Omental fat pad (tissue), 3 donors: ENCODE measurements at regions not wholly inside any gene's neighbourhood (a gene's known extent, or its start where the extent isn't known, plus 50 kb on each side); places are given as distances from the start of the nearest gene placed in this dataset.

Experiments
- ATAC-seq: fragments of 150-250 bp; one replicate; pipeline ENCODE4 v1.9.1; 2016; ENCODE audit warnings: mild to moderate bottlenecking, moderate library complexity; ENCODE audit not compliant: low FRiP score
- DNase-seq: peaks from one replicate; pipeline ENCODE4 v3.0.0-alpha.2; 2019; ENCODE audit warnings: low spot score
- CTCF ChIP-seq, 3 donors: fragments of 450-650 bp; IDR thresholded peaks; one replicate each; pipeline ENCODE4 v1.5.1; 2016 to 2017; ENCODE audit warnings: antibody characterized with exemption in 3 of 3, mild to moderate bottlenecking in 3 of 3, moderate library complexity in 2 of 3

GRCh38 chr2:241924069-241924908, 54.8 kb downstream of the RTP5 start:
- TF ChIP-seq CTCF (IDR thresholded peaks at IDR 0.05): no peak
- ATAC-seq (peak; percentile 6), DNase-seq (no peak)

- ATAC-seq (peak; percentile 23), DNase-seq (no peak)
- no peak for TF ChIP-seq CTCF (IDR thresholded peaks at IDR 0.05)
These were observed 55.4 kb downstream of the RTP5 start for GRCh38 chr2:241924909-241925250.

- DNase-seq (no peak), ATAC-seq (no peak)
- no peak for TF ChIP-seq CTCF (IDR thresholded peaks at IDR 0.05)
These were observed 55.7 kb downstream of the RTP5 start for GRCh38 chr2:241925277-241925676.

- no peak for DNase-seq
- no peak for TF ChIP-seq CTCF (IDR thresholded peaks at IDR 0.05)
- ATAC-seq: no peak
These were observed 56.4 kb downstream of the RTP5 start for GRCh38 chr2:241925821-241926441.

- ATAC-seq (no peak), DNase-seq (no peak)
- TF ChIP-seq CTCF (IDR thresholded peaks at IDR 0.05): no peak
These were observed 57.2 kb downstream of the RTP5 start for GRCh38 chr2:241926541-241927311.

GRCh38 chr2:241929551-241930490, 60.3 kb downstream of the RTP5 start:
- no peak for ATAC-seq
- no peak for DNase-seq
- TF ChIP-seq CTCF (IDR thresholded peaks at IDR 0.05): no peak
